ENCODE measurements at regions not wholly inside any gene's neighbourhood (a gene's known extent, or its start where the extent isn't known, plus 50 kb on each side); places are given as distances from the start of the nearest gene placed in this dataset.

GRCh38 chr5:110092955-110093785 lies 403.4 kb downstream of the MAN2A1 start:
- TF ChIP-seq, protein P1, sequence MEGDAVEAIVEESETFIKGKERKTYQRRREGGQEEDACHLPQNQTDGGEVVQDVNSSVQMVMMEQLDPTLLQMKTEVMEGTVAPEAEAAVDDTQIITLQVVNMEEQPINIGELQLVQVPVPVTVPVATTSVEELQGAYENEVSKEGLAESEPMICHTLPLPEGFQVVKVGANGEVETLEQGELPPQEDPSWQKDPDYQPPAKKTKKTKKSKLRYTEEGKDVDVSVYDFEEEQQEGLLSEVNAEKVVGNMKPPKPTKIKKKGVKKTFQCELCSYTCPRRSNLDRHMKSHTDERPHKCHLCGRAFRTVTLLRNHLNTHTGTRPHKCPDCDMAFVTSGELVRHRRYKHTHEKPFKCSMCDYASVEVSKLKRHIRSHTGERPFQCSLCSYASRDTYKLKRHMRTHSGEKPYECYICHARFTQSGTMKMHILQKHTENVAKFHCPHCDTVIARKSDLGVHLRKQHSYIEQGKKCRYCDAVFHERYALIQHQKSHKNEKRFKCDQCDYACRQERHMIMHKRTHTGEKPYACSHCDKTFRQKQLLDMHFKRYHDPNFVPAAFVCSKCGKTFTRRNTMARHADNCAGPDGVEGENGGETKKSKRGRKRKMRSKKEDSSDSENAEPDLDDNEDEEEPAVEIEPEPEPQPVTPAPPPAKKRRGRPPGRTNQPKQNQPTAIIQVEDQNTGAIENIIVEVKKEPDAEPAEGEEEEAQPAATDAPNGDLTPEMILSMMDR (IDR thresholded peaks at IDR 0.05), result no peak
- TF ChIP-seq REST (IDR thresholded peaks at IDR 0.05; ENCODE audit: insufficient read depth in 1 of 2, low read depth in 2 of 2, low read length in 1 of 2), result no peak
- no peak for TF ChIP-seq POLR2AphosphoS5 (IDR thresholded peaks at IDR 0.05; ENCODE audit: low read depth, low read length)

Measured in Panc1 (cell line).